Hepatocyte (in vitro differentiated cells): ENCODE measurements at regions not wholly inside any gene's neighbourhood (a gene's known extent, or its start where the extent isn't known, plus 50 kb on each side); places are given as distances from the start of the nearest gene placed in this dataset.

ENCODE experiments used
- DNase-seq: peaks from one replicate; pipeline ENCODE4 v3.0.0-alpha.2; 2016; ENCODE audit warnings: low spot score
- H2AFZ ChIP-seq: fragments of 200-600 bp; sonication (generic); 2 replicates; pipeline ENCODE4 v1.6.0; 2016; ENCODE audit warnings: antibody characterized with exemption, mild to moderate bottlenecking
- H3K27ac ChIP-seq: fragments of 200-600 bp; sonication (generic); 2 replicates; pipeline ENCODE4 v1.5.1; 2016; ENCODE audit warnings: mild to moderate bottlenecking
- H3K27me3 ChIP-seq: fragments of 200-600 bp; sonication (generic); 2 replicates; pipeline ENCODE4 v1.6.1; 2016
- H3K36me3 ChIP-seq: fragments of 200-600 bp; sonication (generic); replicated peaks from 2 replicates; pipeline ENCODE4 v1.5.1; 2016; ENCODE audit warnings: low read depth; ENCODE audit not compliant: insufficient read depth
- H3K4me1 ChIP-seq: fragments of 200-600 bp; sonication (generic); 2 replicates; pipeline ENCODE4 v1.5.1; 2016; ENCODE audit warnings: mild to moderate bottlenecking, moderate library complexity; ENCODE audit not compliant: insufficient read depth
- H3K4me2 ChIP-seq: fragments of 200-600 bp; sonication (generic); 2 replicates; pipeline ENCODE4 v1.6.0; 2016
- H3K4me3 ChIP-seq: fragments of 200-600 bp; sonication (generic); 2 replicates; pipeline ENCODE4 v1.5.1; 2016; ENCODE audit warnings: mild to moderate bottlenecking
- H3K79me2 ChIP-seq: fragments of 200-600 bp; sonication (generic); 2 replicates; pipeline ENCODE4 v1.6.0; 2017; ENCODE audit warnings: mild to moderate bottlenecking
- H3K9me2 ChIP-seq: fragments of 200-600 bp; sonication (generic); replicated peaks from 2 replicates; pipeline ENCODE4 v1.6.0; 2017; ENCODE audit warnings: mild to moderate bottlenecking; ENCODE audit not compliant: insufficient read depth
- H3K9me3 ChIP-seq: fragments of 200-600 bp; sonication (generic); 2 replicates; pipeline ENCODE4 v1.5.1; 2016; ENCODE audit warnings: low read depth, mild to moderate bottlenecking
- H4K20me1 ChIP-seq: fragments of 200-600 bp; sonication (generic); 2 replicates; pipeline ENCODE4 v1.6.0; 2016; ENCODE audit warnings: mild to moderate bottlenecking; ENCODE audit not compliant: insufficient read depth, poor library complexity, severe bottlenecking
- CTCF ChIP-seq: fragments of 200-600 bp; sonication (generic); IDR thresholded peaks from 2 replicates; pipeline ENCODE4 v1.5.1; 2016; ENCODE audit warnings: antibody characterized with exemption, mild to moderate bottlenecking; ENCODE audit not compliant: poor library complexity
- EZH2 ChIP-seq: fragments of 200-600 bp; sonication (generic); IDR thresholded peaks from 2 replicates; pipeline ENCODE4 v1.6.1; 2016; ENCODE audit warnings: antibody characterized with exemption, mild to moderate bottlenecking, borderline replicate concordance
- EZH2phosphoT487 ChIP-seq: fragments of 200-600 bp; sonication (generic); IDR thresholded peaks from one replicate; pipeline ENCODE4 v1.6.1; 2018; ENCODE audit warnings: antibody characterized with exemption, mild to moderate bottlenecking, low read depth, moderate library complexity; ENCODE audit not compliant: unreplicated experiment, severe bottlenecking
- WGBS: methylation state at CpG from one replicate; pipeline ENCODE4 v1.1.6; 2016; ENCODE audit warnings: low lambda C conversion rate; ENCODE audit errors: missing lambda C conversion rate; 5-methylcytosine and 5-hydroxymethylcytosine counted together

GRCh38 chr4:117941611-117942010 is 92.7 kb upstream of the NDST3 start:
- 44% methylated on average over 5 of the region's 5 CpGs for WGBS
- Histone ChIP-seq H3K9me3 (no peaks in the 10 kb centered on the region), H3K9me2 (no peaks in the 10 kb centered on the region), H3K36me3 (no peaks in the 10 kb centered on the region), H3K27me3 (no peaks in the 10 kb centered on the region), H3K27ac (no peak overlapping the region), H3K4me2 (no peak overlapping the region), H3K4me3 (no peak overlapping the region), H3K79me2 (no peaks in the 10 kb centered on the region), H4K20me1 (no peaks in the 10 kb centered on the region), H2AFZ (no peak overlapping the region), H3K4me1 (no peaks in the 10 kb centered on the region)
- DNase-seq: no peak
- TF ChIP-seq EZH2 (no peak), CTCF (no peak), EZH2phosphoT487 (no peak)

- Histone ChIP-seq H3K4me2 (no peak overlapping the region), H4K20me1 (no peaks in the 10 kb centered on the region), H3K4me1 (no peaks in the 10 kb centered on the region), H2AFZ (no peak overlapping the region), H3K79me2 (no peaks in the 10 kb centered on the region), H3K27ac (no peak overlapping the region), H3K9me3 (no peaks in the 10 kb centered on the region), H3K9me2 (no peaks in the 10 kb centered on the region), H3K27me3 (no peaks in the 10 kb centered on the region), H3K36me3 (no peaks in the 10 kb centered on the region), H3K4me3 (no peak overlapping the region)
- TF ChIP-seq EZH2: no peak
- no peak for TF ChIP-seq CTCF
- TF ChIP-seq EZH2phosphoT487: no peak
- WGBS: 62% methylated on average over 3 of the region's 3 CpGs
- no peak for DNase-seq
Measured at GRCh38 chr4:117949621-117950020, 84.7 kb upstream of the NDST3 start.

- H2AFZ ChIP-seq: no peak overlapping the region
- H3K4me2 ChIP-seq: no peak overlapping the region
- no peaks in the 10 kb centered on the region for H3K4me1 ChIP-seq
- no peak overlapping the region for H3K4me3 ChIP-seq
- H3K36me3 ChIP-seq: no peaks in the 10 kb centered on the region
- no peaks in the 10 kb centered on the region for H4K20me1 ChIP-seq
- H3K9me3 ChIP-seq: no peaks in the 10 kb centered on the region
- H3K9me2 ChIP-seq: no peaks in the 10 kb centered on the region
- no peak for DNase-seq
- H3K79me2 ChIP-seq: no peaks in the 10 kb centered on the region
- no peak for TF ChIP-seq EZH2phosphoT487
- TF ChIP-seq CTCF: no peak
- no peak for TF ChIP-seq EZH2
- H3K27ac ChIP-seq: no peak overlapping the region
- H3K27me3 ChIP-seq: no peaks in the 10 kb centered on the region
Measured at GRCh38 chr4:117957571-117957970, 76.7 kb upstream of the NDST3 start.

- Histone ChIP-seq H3K36me3 (no peaks in the 10 kb centered on the region), H3K9me2 (no peaks in the 10 kb centered on the region), H3K27ac (no peak overlapping the region), H4K20me1 (no peaks in the 10 kb centered on the region), H3K4me1 (no peaks in the 10 kb centered on the region), H3K9me3 (no peaks in the 10 kb centered on the region), H3K79me2 (no peaks in the 10 kb centered on the region), H3K4me3 (no peak overlapping the region), H3K4me2 (no peak overlapping the region), H3K27me3 (no peaks in the 10 kb centered on the region), H2AFZ (no peak overlapping the region)
- no peak for TF ChIP-seq EZH2
- TF ChIP-seq CTCF: no peak
- no peak for DNase-seq
- WGBS: 53% methylated on average over 7 of the region's 7 CpGs
Measured at GRCh38 chr4:117965622-117966021, 68.7 kb upstream of the NDST3 start.
